ENCODE measurements at regions not wholly inside any gene's neighbourhood (a gene's known extent, or its start where the extent isn't known, plus 50 kb on each side); places are given as distances from the start of the nearest gene placed in this dataset.

DNA sequence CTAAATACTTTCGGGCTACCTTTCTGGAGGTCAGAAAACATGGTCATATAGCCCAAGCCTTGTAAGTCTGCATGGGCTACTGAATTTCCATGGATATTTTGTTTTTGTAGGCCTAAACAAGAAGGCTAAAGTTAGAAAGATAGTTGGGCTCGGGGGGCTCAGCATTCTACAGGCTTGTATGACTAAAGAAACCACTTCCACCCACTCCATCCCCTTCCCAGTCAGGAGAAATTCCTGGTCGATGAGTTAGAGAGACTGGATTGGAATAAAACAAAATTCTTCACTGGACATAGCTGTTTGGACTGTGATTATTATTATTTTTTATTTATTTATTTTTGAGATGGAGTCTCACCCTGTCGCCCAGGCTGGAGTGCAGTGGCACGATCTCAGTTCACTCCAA is 539.4 kb upstream of the TNP1 start:
- Histone ChIP-seq H3K36me3 (ENCODE audit: control insufficient read depth, insufficient read depth, low read length) (no peaks in the 10 kb centered on the region), H3K27me3 (ENCODE audit: control insufficient read depth, insufficient read depth, low read length) (no peaks in the 10 kb centered on the region), H3K4me3 (ENCODE audit: low read depth, low read length) (no peak overlapping the region)
- TF ChIP-seq, protein P1, sequence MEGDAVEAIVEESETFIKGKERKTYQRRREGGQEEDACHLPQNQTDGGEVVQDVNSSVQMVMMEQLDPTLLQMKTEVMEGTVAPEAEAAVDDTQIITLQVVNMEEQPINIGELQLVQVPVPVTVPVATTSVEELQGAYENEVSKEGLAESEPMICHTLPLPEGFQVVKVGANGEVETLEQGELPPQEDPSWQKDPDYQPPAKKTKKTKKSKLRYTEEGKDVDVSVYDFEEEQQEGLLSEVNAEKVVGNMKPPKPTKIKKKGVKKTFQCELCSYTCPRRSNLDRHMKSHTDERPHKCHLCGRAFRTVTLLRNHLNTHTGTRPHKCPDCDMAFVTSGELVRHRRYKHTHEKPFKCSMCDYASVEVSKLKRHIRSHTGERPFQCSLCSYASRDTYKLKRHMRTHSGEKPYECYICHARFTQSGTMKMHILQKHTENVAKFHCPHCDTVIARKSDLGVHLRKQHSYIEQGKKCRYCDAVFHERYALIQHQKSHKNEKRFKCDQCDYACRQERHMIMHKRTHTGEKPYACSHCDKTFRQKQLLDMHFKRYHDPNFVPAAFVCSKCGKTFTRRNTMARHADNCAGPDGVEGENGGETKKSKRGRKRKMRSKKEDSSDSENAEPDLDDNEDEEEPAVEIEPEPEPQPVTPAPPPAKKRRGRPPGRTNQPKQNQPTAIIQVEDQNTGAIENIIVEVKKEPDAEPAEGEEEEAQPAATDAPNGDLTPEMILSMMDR (IDR thresholded peaks at IDR 0.05; ENCODE audit: insufficient read depth, low read length, severe bottlenecking) = no peak
- peak; percentile 29 for DNase-seq (ENCODE audit: low read depth)
- no peak for FAIRE-seq

DNA sequence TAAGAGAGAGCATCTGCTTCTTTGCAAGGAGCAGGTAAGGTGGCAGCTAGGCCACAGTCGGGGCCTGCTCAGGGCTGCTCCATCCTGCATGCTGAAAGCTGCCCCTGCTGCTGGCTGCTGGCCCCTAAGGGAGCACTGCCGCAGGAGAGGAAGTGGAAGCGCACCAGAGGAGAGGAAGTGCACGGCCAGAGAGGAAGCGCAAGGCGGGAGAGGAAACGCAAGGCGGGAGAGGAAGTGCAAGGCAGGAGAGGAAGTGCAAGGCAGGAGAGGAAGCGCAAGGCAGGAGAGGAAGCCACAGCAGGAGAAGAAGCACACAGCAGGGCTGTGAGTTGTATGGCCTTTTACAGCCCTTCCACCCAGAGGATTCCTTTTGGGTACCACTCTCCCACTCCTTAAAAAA is 539.0 kb upstream of the TNP1 start:
- H3K4me3 ChIP-seq (ENCODE audit: low read depth, low read length) = no peak overlapping the region
- FAIRE-seq = no peak

DNA sequence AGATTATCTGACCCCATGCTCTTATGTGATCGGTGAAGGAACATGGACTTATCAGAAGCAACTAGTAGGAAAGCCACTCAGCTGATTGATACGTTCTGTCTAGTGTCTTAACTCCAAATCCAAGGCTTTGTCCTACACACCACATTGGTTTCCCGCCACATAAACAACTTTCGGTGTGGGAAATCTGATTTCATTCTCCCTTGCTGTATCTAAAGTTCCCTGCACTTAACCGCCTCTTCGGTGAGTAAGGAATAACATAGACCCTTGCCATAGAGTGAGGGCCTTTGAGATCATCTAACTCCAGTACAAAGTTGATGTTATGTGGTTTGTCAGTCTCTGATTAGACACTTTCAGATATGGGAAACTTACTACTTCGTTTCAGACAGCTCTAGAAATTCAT is 538.2 kb upstream of the TNP1 start:
- no peak for FAIRE-seq
- H3K27me3 ChIP-seq (ENCODE audit: control insufficient read depth, insufficient read depth, low read length) = no peaks in the 10 kb centered on the region
- H3K36me3 ChIP-seq (ENCODE audit: control insufficient read depth, insufficient read depth, low read length) = no peaks in the 10 kb centered on the region
- TF ChIP-seq, protein P1 (IDR thresholded peaks at IDR 0.05; ENCODE audit: insufficient read depth, low read length, severe bottlenecking) = no peak
- no peak overlapping the region for H3K4me3 ChIP-seq (ENCODE audit: low read depth, low read length)
- DNase-seq (ENCODE audit: low read depth) = no peak

More for the DNA sequence above, 539.0 kb upstream of the TNP1 start:
- DNase-seq (ENCODE audit: low read depth) = no peak
- TF ChIP-seq, protein P1 (IDR thresholded peaks at IDR 0.05; ENCODE audit: insufficient read depth, low read length, severe bottlenecking) = no peak
- Histone ChIP-seq H3K36me3 (ENCODE audit: control insufficient read depth, insufficient read depth, low read length) (no peaks in the 10 kb centered on the region), H3K27me3 (ENCODE audit: control insufficient read depth, insufficient read depth, low read length) (no peaks in the 10 kb centered on the region)

DNA sequence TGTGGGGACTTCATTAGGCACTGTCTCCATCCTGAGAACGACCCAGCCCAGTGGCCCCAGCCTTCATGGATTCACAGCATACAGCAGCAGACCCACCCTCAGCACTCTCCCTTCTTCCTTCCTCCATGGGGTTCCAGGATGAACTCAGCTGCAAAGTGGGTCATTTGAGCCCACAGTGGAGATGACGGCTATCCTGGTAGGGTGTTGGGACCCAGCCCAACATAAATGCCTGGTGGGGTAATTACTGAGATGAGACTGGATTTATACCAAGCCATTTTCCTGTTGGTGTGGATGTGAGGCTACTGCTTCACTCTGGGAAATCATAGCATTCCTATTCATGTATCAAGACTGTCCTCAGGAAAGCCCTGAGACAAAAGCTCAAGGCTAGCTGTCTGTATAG is 536.7 kb upstream of the TNP1 start:
- H3K27me3 ChIP-seq (ENCODE audit: control insufficient read depth, insufficient read depth, low read length) = no peaks in the 10 kb centered on the region
- no peak for DNase-seq (ENCODE audit: low read depth)
- H3K4me3 ChIP-seq (ENCODE audit: low read depth, low read length) = no peak overlapping the region
- no peaks in the 10 kb centered on the region for H3K36me3 ChIP-seq (ENCODE audit: control insufficient read depth, insufficient read depth, low read length)
- no peak for FAIRE-seq
- TF ChIP-seq, protein P1 (IDR thresholded peaks at IDR 0.05; ENCODE audit: insufficient read depth, low read length, severe bottlenecking) = no peak

DNA sequence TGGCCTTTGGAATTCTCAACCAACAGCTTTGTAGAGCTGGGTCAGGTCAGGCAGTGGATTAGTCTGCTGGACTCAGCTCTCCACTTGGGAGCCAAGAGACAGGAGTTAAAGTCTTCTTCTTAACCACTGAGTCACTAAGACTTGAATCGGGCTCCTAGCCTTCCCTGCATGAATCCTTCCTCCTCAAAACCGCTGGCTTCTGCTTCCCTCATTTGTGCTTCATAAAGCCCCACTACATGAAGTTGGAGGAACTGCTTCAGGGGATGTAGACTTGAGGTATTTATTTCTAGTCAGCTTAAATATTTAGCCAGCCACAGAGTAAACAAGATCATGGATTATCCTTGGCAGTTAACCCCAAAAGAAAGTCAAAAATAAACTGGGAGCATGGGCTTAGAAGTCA is 536.3 kb upstream of the TNP1 start:
- H3K4me3 ChIP-seq (ENCODE audit: low read depth, low read length) = no peak overlapping the region
- H3K27me3 ChIP-seq (ENCODE audit: control insufficient read depth, insufficient read depth, low read length) = no peaks in the 10 kb centered on the region
- no peaks in the 10 kb centered on the region for H3K36me3 ChIP-seq (ENCODE audit: control insufficient read depth, insufficient read depth, low read length)
- TF ChIP-seq, protein P1 (IDR thresholded peaks at IDR 0.05; ENCODE audit: insufficient read depth, low read length, severe bottlenecking) = no peak
- DNase-seq (ENCODE audit: low read depth) = peak; percentile 28
- FAIRE-seq = no peak

All from bronchial epithelial cell (primary cell).